ENCODE measurements at regions not wholly inside any gene's neighbourhood (a gene's known extent, or its start where the extent isn't known, plus 50 kb on each side); places are given as distances from the start of the nearest gene placed in this dataset.

GRCh38 chr15:66952756-66953522, 112.5 kb upstream of the SMAD3 start (continued):
- no peak for TF ChIP-seq SIRT6 (IDR thresholded peaks at IDR 0.05; ENCODE audit: low read length)
- TF ChIP-seq E2F6 (IDR thresholded peaks at IDR 0.05) = no peak
- no peak for TF ChIP-seq NRF1 (IDR thresholded peaks at IDR 0.05; ENCODE audit: low read depth, low read length)
- no peak for TF ChIP-seq MAFK (IDR thresholded peaks at IDR 0.05; ENCODE audit: low read depth, low read length)
- no peak for TF ChIP-seq GTF2F1 (IDR thresholded peaks at IDR 0.05; ENCODE audit: borderline replicate concordance, low read depth, low read length)
- no peak for TF ChIP-seq EP300 (IDR thresholded peaks at IDR 0.05; ENCODE audit: borderline replicate concordance in 1 of 2, low read depth in 2 of 2, low read length in 2 of 2)
- no peak for TF ChIP-seq YY1 (IDR thresholded peaks at IDR 0.05; ENCODE audit: low read depth, low read length)
- TF ChIP-seq RBBP5 (IDR thresholded peaks at IDR 0.05; ENCODE audit: borderline replicate concordance, low read depth, low read length) = no peak
